GM12865 (cell line): ENCODE measurements at regions not wholly inside any gene's neighbourhood (a gene's known extent, or its start where the extent isn't known, plus 50 kb on each side); places are given as distances from the start of the nearest gene placed in this dataset.

Experiments
- DNase-seq: peaks from one replicate; pipeline ENCODE4 v3.0.0; 2010; ENCODE audit warnings: low read depth
- H3K4me3 ChIP-seq: 2 replicates; pipeline ENCODE4 v1.5.1; 2011; ENCODE audit warnings: mild to moderate bottlenecking, low read depth, low read length, control low read depth
- TF ChIP-seq, protein P1 (sequence below): IDR thresholded peaks from 2 replicates; pipeline ENCODE4 v1.5.1; 2011; ENCODE audit warnings: low read length, control low read depth, low read depth, inconsistent platforms; ENCODE audit not compliant: insufficient read depth; ENCODE audit errors: missing control alignments

DNA sequence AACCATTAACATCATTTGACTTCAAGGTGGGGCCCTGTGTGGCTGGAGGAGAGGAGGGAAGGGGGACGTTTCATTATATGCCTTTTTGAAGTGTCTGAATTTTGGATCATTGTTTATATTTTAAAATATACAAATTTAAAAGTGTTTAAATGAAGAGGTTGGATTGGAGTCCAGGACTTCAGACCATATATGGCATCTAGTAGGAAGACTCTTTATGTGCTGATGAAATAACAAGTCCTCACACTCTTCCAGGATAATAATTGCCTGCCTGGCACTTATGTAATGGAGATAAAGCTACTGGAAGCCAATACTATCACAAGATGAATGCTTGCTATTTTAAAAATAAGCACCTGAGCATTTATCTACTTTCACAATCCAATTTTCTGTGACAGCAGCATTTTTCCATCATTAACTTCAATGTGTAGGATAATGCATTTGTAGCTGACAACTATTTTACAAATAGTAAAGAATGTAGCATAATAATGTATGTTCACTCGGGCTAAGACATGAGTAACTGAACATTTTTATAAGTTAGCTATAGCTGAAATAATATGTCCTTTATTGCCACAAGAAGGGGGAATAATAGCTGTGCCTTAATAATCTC is 188.4 kb downstream of the MTCL1 start:
- H3K4me3 ChIP-seq, result no peak overlapping the region
- no peak for DNase-seq
- TF ChIP-seq, protein P1, sequence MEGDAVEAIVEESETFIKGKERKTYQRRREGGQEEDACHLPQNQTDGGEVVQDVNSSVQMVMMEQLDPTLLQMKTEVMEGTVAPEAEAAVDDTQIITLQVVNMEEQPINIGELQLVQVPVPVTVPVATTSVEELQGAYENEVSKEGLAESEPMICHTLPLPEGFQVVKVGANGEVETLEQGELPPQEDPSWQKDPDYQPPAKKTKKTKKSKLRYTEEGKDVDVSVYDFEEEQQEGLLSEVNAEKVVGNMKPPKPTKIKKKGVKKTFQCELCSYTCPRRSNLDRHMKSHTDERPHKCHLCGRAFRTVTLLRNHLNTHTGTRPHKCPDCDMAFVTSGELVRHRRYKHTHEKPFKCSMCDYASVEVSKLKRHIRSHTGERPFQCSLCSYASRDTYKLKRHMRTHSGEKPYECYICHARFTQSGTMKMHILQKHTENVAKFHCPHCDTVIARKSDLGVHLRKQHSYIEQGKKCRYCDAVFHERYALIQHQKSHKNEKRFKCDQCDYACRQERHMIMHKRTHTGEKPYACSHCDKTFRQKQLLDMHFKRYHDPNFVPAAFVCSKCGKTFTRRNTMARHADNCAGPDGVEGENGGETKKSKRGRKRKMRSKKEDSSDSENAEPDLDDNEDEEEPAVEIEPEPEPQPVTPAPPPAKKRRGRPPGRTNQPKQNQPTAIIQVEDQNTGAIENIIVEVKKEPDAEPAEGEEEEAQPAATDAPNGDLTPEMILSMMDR, result no peak

GRCh38 chr18:8894823-8895222 is 189.5 kb downstream of the MTCL1 start:
- DNase-seq, result no peak
- H3K4me3 ChIP-seq, result no peak overlapping the region
- TF ChIP-seq, protein P1, result no peak

DNA sequence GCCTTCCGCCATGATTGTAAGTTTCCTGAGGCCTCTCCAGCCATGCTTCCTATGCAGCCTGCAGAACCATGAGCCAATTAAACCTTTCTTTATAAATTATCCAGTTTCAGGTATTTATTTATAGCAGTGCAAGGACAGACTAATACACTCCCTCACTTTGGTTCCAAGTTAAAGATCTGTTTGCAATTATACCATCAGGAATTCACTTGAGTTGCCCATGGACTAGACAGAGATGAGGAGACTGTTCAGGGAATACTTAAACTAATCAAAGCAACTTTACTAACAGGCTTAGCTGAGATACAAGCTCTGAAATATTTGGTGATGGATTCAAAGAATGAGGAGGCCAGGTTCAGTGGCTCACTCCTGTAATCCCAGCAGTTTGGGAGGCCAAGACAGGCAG is 190.0 kb downstream of the MTCL1 start:
- TF ChIP-seq, protein P1, result no peak
- H3K4me3 ChIP-seq, result no peak overlapping the region
- no peak for DNase-seq

DNA sequence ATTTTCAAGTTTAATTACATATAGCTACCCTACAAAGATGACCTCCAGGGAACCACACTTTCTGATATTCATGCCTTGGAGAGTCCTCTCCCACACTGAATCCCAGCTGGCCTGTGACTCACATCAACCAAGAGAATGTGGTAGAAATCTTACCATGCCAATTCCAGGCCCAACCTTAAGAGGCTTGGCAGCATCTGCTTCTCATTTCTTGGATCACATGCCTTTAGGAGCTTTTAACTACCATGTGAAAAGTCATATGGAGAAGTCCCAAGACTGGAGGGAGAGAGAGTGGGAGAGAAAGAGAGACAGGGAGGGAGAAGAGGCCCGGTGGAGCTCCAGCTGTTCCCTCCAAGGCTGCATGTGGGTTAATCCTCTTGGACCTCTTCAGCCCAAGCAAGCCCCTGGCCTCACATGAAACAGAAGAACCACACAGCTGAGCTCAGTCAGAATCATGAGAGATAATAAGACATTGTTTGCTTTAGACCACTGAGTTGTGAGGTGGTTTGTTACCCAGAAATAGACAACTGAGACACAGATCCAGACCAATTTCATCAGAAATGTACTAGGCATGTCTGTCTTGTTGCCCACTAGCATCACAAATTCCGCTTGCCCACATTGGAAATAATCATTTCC is 190.7 kb downstream of the MTCL1 start:
- TF ChIP-seq, protein P1, result no peak
- DNase-seq, result no peak

DNA sequence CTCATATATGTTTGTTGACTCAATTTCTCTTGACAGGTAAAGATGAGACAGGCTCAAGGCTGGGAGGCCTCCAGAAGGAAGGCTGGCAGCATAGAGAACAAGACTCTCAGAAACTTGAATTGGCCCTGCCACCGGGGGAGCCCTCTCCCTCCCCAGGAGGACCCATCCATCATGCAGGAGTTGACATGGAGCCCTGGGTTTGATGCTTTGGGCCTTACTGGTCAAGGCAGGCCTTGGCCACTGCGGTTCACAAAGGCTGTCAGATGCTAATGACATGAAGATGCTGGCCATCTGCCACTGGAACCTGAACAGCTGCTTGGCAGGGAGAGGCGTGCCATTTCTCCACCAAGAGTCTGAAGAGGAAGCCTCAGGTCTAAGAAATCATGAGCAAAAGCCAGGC is 193.6 kb downstream of the MTCL1 start:
- no peak overlapping the region for H3K4me3 ChIP-seq
- TF ChIP-seq, protein P1, result no peak
- DNase-seq, result no peak

More for the DNA sequence above, 190.7 kb downstream of the MTCL1 start:
- no peak overlapping the region for H3K4me3 ChIP-seq

DNA sequence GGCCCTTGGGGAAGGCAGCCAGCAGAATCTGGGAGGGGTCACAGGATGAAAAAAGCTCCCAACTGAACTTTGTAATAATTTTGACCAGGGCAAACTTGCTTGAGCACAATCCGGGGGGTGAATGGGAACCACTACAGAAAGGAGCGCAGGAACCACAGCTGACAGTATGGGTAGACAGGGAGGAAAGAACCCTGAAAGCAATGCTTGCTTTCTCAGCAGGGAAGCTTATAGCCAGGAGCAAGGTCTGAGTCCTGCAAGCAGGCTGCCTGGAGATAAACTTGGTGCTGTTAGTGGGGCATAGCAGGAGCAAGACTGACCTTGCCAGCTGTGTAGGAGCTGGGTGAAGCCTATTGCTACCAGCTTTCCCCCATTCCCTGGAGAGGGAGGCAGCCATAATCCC is 195.2 kb downstream of the MTCL1 start:
- TF ChIP-seq, protein P1, result no peak
- no peak overlapping the region for H3K4me3 ChIP-seq
- no peak for DNase-seq

DNA sequence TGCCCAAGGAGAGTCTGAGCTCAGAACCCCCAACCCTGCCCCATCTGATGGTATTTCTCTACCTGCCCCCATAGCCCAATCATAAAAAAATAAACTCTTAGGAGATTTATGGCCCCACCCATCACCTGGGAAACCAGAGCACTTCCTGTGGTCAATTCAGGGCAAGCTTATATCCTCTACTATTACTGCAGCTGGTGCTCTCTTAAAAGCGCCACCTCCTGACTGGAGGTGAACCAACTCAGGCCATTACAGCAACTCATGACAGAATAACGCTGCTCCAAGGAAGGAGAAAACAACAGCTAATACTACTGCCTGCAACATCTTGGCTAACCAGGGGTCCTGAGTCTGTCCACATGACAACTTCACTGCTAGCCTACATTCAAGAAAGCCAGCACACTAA is 195.7 kb downstream of the MTCL1 start:
- DNase-seq, result peak; percentile 14
- TF ChIP-seq, protein P1, result no peak

More for the DNA sequence above, 195.7 kb downstream of the MTCL1 start:
- no peak overlapping the region for H3K4me3 ChIP-seq
